Fibroblast of the aortic adventitia (primary cell): ENCODE measurements at regions not wholly inside any gene's neighbourhood (a gene's known extent, or its start where the extent isn't known, plus 50 kb on each side); places are given as distances from the start of the nearest gene placed in this dataset.

Experiments
- DNase-seq: peaks from one replicate; pipeline ENCODE4 v3.0.0-alpha.2; 2010; ENCODE audit warnings: low read depth
- H3K4me3 ChIP-seq: 2 replicates; pipeline ENCODE4 v1.5.1; 2011; ENCODE audit warnings: low read depth, mild to moderate bottlenecking, control low read depth, low read length, moderate library complexity
- CTCF ChIP-seq: IDR thresholded peaks from 2 replicates; pipeline ENCODE4 v1.5.1; 2011; ENCODE audit warnings: mild to moderate bottlenecking, low read length, control low read depth, inconsistent platforms; ENCODE audit not compliant: insufficient read depth

- H3K4me3 ChIP-seq: no peak overlapping the region
- DNase-seq: no peak
- TF ChIP-seq CTCF: no peak
Observed at GRCh38 chr1:238961790-238962189, 424.6 kb upstream of the CHRM3 start.

GRCh38 chr1:238960071-238960470, 426.3 kb upstream of the CHRM3 start:
- no peak overlapping the region for H3K4me3 ChIP-seq
- TF ChIP-seq CTCF: no peak
- peak; percentile 19 for DNase-seq

- DNase-seq: no peak
- no peak for TF ChIP-seq CTCF
- no peak overlapping the region for H3K4me3 ChIP-seq
Observed at GRCh38 chr1:238955934-238956333, 430.4 kb upstream of the CHRM3 start.

- TF ChIP-seq CTCF: no peak
- H3K4me3 ChIP-seq: no peak overlapping the region
- DNase-seq: no peak
Observed at GRCh38 chr1:238954865-238955264, 431.5 kb upstream of the CHRM3 start.

GRCh38 chr1:238953448-238954010, 432.8 kb upstream of the CHRM3 start:
- no peak overlapping the region for H3K4me3 ChIP-seq
- no peak for TF ChIP-seq CTCF
- no peak for DNase-seq

GRCh38 chr1:238951809-238952208, 434.6 kb upstream of the CHRM3 start:
- no peak overlapping the region for H3K4me3 ChIP-seq
- peak; percentile 31 for TF ChIP-seq CTCF
- peak; percentile 52 for DNase-seq

GRCh38 chr1:238950784-238951183, 435.6 kb upstream of the CHRM3 start:
- H3K4me3 ChIP-seq: no peak overlapping the region
- DNase-seq: peak; percentile 5
- no peak for TF ChIP-seq CTCF
